PC-9 (cell line): ENCODE measurements at regions not wholly inside any gene's neighbourhood (a gene's known extent, or its start where the extent isn't known, plus 50 kb on each side); places are given as distances from the start of the nearest gene placed in this dataset.

ENCODE experiments used
- BruUV-seq: library from RNA; stranded (reverse); fragments of 400-500 nt; replicated peaks from 2 replicates; lab custom pipeline; 2021; lab: Mats Ljungman, UMichigan
- CTCF ChIA-PET: fragments of 300-600 bp; sonication (Branson Sonifier 250); formaldehyde crosslinking; loops from one replicate; lab custom pipeline; 2022; ENCODE audit warnings: antibody characterized with exemption; lab: Charles Lee
- POLR2A ChIA-PET: fragments of 300-600 bp; sonication (Branson Sonifier 250); formaldehyde crosslinking; loops from one replicate; lab custom pipeline; 2022; ENCODE audit warnings: antibody characterized with exemption; ENCODE audit not compliant: unreplicated experiment; lab: Charles Lee
- DNase-seq, 2 experiments: peaks; one replicate each; pipeline versions ENCODE4 v3.0.0 to v3.0.0-alpha.2; 2015 to 2022; ENCODE audit warnings: mixed read lengths in 1 of 2
- H2AFZ ChIP-seq: fragments of 200-600 bp; sonication (generic); 2 replicates; pipeline ENCODE4 v1.8.1; 2017; ENCODE audit warnings: antibody characterized with exemption
- H3F3A ChIP-seq: fragments of 200-600 bp; sonication (generic); 2 replicates; pipeline ENCODE4 v1.8.1; 2017; ENCODE audit warnings: antibody characterized with exemption, mild to moderate bottlenecking, low read depth; ENCODE audit not compliant: insufficient read depth
- H3K27ac ChIP-seq: fragments of 200-600 bp; sonication (generic); 2 replicates; pipeline ENCODE4 v1.6.1; 2016; ENCODE audit warnings: mixed run types
- H3K27me3 ChIP-seq: fragments of 200-600 bp; sonication (generic); 2 replicates; pipeline ENCODE4 v1.6.1; 2016; ENCODE audit warnings: low read depth, mixed run types; ENCODE audit not compliant: insufficient read depth
- H3K36me3 ChIP-seq: fragments of 200-600 bp; sonication (generic); 2 replicates; pipeline ENCODE4 v1.6.1; 2016; ENCODE audit warnings: low read depth, mixed run types
- H3K4me1 ChIP-seq: fragments of 200-600 bp; sonication (generic); replicated peaks from 2 replicates; pipeline ENCODE4 v1.6.1; 2016; ENCODE audit warnings: mixed run types; ENCODE audit not compliant: insufficient read depth
- H3K4me2 ChIP-seq: fragments of 200-600 bp; sonication (generic); 2 replicates; pipeline ENCODE4 v1.6.1; 2017; ENCODE audit warnings: mixed run types
- H3K4me3 ChIP-seq: fragments of 200-600 bp; sonication (generic); 2 replicates; pipeline ENCODE4 v1.6.1; 2016; ENCODE audit warnings: mixed run types
- H3K79me2 ChIP-seq: fragments of 200-600 bp; sonication (generic); 2 replicates; pipeline ENCODE4 v1.6.1; 2017; ENCODE audit warnings: low read depth, mixed run types
- H3K9me2 ChIP-seq: fragments of 200-600 bp; sonication (generic); 2 replicates; pipeline ENCODE4 v1.8.1; 2017; ENCODE audit warnings: mild to moderate bottlenecking; ENCODE audit not compliant: insufficient read depth
- H3K9me3 ChIP-seq: fragments of 200-600 bp; sonication (generic); 2 replicates; pipeline ENCODE4 v1.8.1; 2016; ENCODE audit warnings: low read depth; ENCODE audit not compliant: insufficient read depth
- H4K20me1 ChIP-seq: fragments of 200-600 bp; sonication (generic); 2 replicates; pipeline ENCODE4 v1.8.1; 2017; ENCODE audit not compliant: insufficient read depth
- CTCF ChIP-seq: fragments of 200-600 bp; sonication (generic); conservative IDR thresholded peaks from 2 replicates; pipeline ENCODE4 v1.6.1; 2017; ENCODE audit warnings: mixed run types, antibody characterized with exemption, mild to moderate bottlenecking, moderate library complexity
- EZH2 ChIP-seq: fragments of 200-600 bp; sonication (generic); IDR thresholded peaks from 2 replicates; pipeline ENCODE4 v1.8.0; 2017; ENCODE audit warnings: antibody characterized with exemption, low read depth
- intact Hi-C: fragments of 100-400 bp; cut with micrococcal nuclease; formaldehyde crosslinking; loops from one replicate; pipeline ENCODE4 v1.10.0; 2022; ENCODE audit not compliant: unreplicated experiment

- H2AFZ ChIP-seq = no peak overlapping the region
- CTCF ChIA-PET = no interaction called here
- BruUV-seq = no TSS peak
- H3K4me3 ChIP-seq = no peak overlapping the region
- POLR2A ChIA-PET = interaction anchor here (0.7 kb wide), 1 partner anchor 677 kb away, joined by 6 read pairs; no protein-coding TSS in a partner anchor
- H3K4me2 ChIP-seq = no peak overlapping the region
- H3K4me1 ChIP-seq = no peaks in the 10 kb centered on the region
- H4K20me1 ChIP-seq = no peaks in the 10 kb centered on the region
- H3K36me3 ChIP-seq = no peaks in the 10 kb centered on the region
- no peak for DNase-seq
- H3K79me2 ChIP-seq = no peaks in the 10 kb centered on the region
- TF ChIP-seq CTCF = no peak
- TF ChIP-seq EZH2 = no peak
- H3K27me3 ChIP-seq = peaks cover 15% of the 10 kb centered on the region; the same call in 1 of the 2 replicates
- no peaks in the 10 kb centered on the region; the same call in 1 of the 2 replicates for H3K9me2 ChIP-seq
- H3F3A ChIP-seq = no peaks in the 10 kb centered on the region
- no peaks in the 10 kb centered on the region for H3K9me3 ChIP-seq
- intact Hi-C loops = no loop called here
- H3K27ac ChIP-seq = no peak overlapping the region
Measured at GRCh38 chr13:26861941-26862340, 101.4 kb upstream of the GPR12 start.

GRCh38 chr13:26855921-26856320 lies 95.3 kb upstream of the GPR12 start:
- no TSS peak for BruUV-seq
- POLR2A ChIA-PET = no interaction called here
- Histone ChIP-seq H3K79me2 (no peaks in the 10 kb centered on the region), H3F3A (no peaks in the 10 kb centered on the region), H3K36me3 (no peaks in the 10 kb centered on the region), H3K27ac (no peak overlapping the region), H3K27me3 (peaks cover 58% of the 10 kb centered on the region), H3K4me3 (no peak overlapping the region), H3K4me2 (no peak overlapping the region), H4K20me1 (no peaks in the 10 kb centered on the region), H3K9me3 (no peaks in the 10 kb centered on the region), H2AFZ (no peak overlapping the region), H3K9me2 (no peaks in the 10 kb centered on the region), H3K4me1 (no peaks in the 10 kb centered on the region)
- intact Hi-C loops = no loop called here
- no peak for DNase-seq
- CTCF ChIA-PET = no interaction called here
- TF ChIP-seq EZH2 (no peak), CTCF (no peak)

DNA sequence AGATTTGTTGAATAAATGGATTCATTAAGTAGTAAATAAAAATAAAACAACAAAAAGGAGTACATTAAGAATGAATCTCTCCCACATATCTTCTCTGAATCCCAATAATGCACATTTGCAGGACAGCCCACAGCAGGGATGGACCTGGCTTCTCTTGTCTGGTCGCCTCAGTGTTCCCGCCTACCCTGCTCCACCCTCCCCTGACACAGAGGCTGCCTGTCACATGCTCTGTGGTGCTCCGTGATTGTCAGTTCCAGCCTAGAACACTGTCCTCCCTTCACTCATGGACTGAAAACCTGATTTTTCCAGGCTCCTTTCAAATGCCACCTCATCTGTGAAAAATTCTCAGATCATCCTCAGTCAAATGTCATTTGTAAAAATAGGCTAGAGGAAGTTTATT lies 94.5 kb upstream of the GPR12 start:
- Histone ChIP-seq H3K79me2 (no peaks in the 10 kb centered on the region), H3K27me3 (peaks cover 64% of the 10 kb centered on the region), H2AFZ (no peak overlapping the region), H3K4me3 (no peak overlapping the region), H3K4me1 (no peaks in the 10 kb centered on the region), H3F3A (no peaks in the 10 kb centered on the region), H3K9me3 (no peaks in the 10 kb centered on the region), H3K27ac (no peak overlapping the region), H4K20me1 (no peaks in the 10 kb centered on the region), H3K36me3 (no peaks in the 10 kb centered on the region), H3K4me2 (no peak overlapping the region), H3K9me2 (no peaks in the 10 kb centered on the region)
- no peak for TF ChIP-seq EZH2
- TF ChIP-seq CTCF = no peak
- no peak for DNase-seq
- no TSS peak for BruUV-seq
- CTCF ChIA-PET = no interaction called here
- POLR2A ChIA-PET = no interaction called here
- intact Hi-C loops = no loop called here
